Right cardiac atrium (tissue), 5 donors: ENCODE measurements at regions not wholly inside any gene's neighbourhood (a gene's known extent, or its start where the extent isn't known, plus 50 kb on each side); places are given as distances from the start of the nearest gene placed in this dataset.

Source experiments
- ATAC-seq, 2 donors: fragments of 200-7000 bp; cut with Tn5 transposase; one replicate each; pipeline versions ENCODE4 v1.8.0 to v1.9.1; 2020; ENCODE audit warnings: moderate library complexity in 2 of 2, mild to moderate bottlenecking in 1 of 2
- DNase-seq, 3 donors: peaks; one replicate each; pipeline ENCODE4 v3.0.0-alpha.2; 2020
- H3K27ac ChIP-seq: one replicate; pipeline ENCODE4 v1.5.1; 2013; ENCODE audit warnings: mild to moderate bottlenecking, low read length, control low read depth, moderate library complexity
- H3K27me3 ChIP-seq: one replicate; pipeline ENCODE4 v1.6.1; 2013; ENCODE audit not compliant: control insufficient read depth, insufficient read depth
- H3K4me1 ChIP-seq: one replicate; pipeline ENCODE4 v1.6.1; 2013; ENCODE audit warnings: low read length; ENCODE audit not compliant: control insufficient read depth, insufficient read depth
- H3K4me3 ChIP-seq: one replicate; pipeline ENCODE4 v1.5.1; 2013; ENCODE audit warnings: low read length, control low read depth
- H3K9me3 ChIP-seq: one replicate; pipeline ENCODE4 v1.6.1; 2013; ENCODE audit warnings: low read length; ENCODE audit not compliant: control insufficient read depth
- WGBS: extraction: QIAGEN DNeasy Blood & Tissue Kit; methylation state at CpG from one replicate; pipeline ENCODE4 v1.1.7; 2013; 5-methylcytosine and 5-hydroxymethylcytosine counted together
- intact Hi-C, 4 donors: fragments of 100-400 bp; cut with DNase I; formaldehyde crosslinking; loops; one replicate each; pipeline versions ENCODE4 v1.11.0 to v1.14.0; 2022 to 2023
- donor health status: healthy with polysubstance abuse.
- donor health status: DM: no; HTN: yes; CAD: no.
- donor health status: DM: no; HTN: no; CAD: no.
- donor health status: DM: no; HTN: yes; CAD: no; lungs with severe emphysema.
- donor health status: DM: yes; HTN: yes; CAD: no.

- peaks cover 2% of the 10 kb centered on the region for H3K4me1 ChIP-seq
- intact Hi-C loops = no loop called here
- ATAC-seq (no peak), DNase-seq (no peak)
- H3K27ac ChIP-seq = no peak overlapping the region
- H3K4me3 ChIP-seq = no peak overlapping the region
- 78% methylated on average over 5 of the region's 5 CpGs for WGBS
- H3K9me3 ChIP-seq = no peaks in the 10 kb centered on the region
- no peaks in the 10 kb centered on the region for H3K27me3 ChIP-seq
These were observed 57.6 kb upstream of the CD302 start for GRCh38 chr2:159855557-159856061.

- intact Hi-C loops = no loop called here
- H3K4me3 ChIP-seq = no peak overlapping the region
- no peaks in the 10 kb centered on the region for H3K27me3 ChIP-seq
- H3K27ac ChIP-seq = no peak overlapping the region
- DNase-seq (no peak), ATAC-seq (no peak)
- WGBS = 76% methylated on average over 3 of the region's 3 CpGs
- peaks cover 2% of the 10 kb centered on the region for H3K4me1 ChIP-seq
- no peaks in the 10 kb centered on the region for H3K9me3 ChIP-seq
These were observed 57.1 kb upstream of the CD302 start for GRCh38 chr2:159855143-159855542.

GRCh38 chr2:159854481-159854880 is 56.5 kb upstream of the CD302 start:
- peak; percentile 48 to 69 for ATAC-seq

GRCh38 chr2:159853101-159853500 is 55.1 kb upstream of the CD302 start:
- Histone ChIP-seq H3K4me3 (no peak overlapping the region), H3K27me3 (no peaks in the 10 kb centered on the region), H3K4me1 (peaks cover 2% of the 10 kb centered on the region), H3K9me3 (no peaks in the 10 kb centered on the region), H3K27ac (no peak overlapping the region)
- no peak for ATAC-seq
- intact Hi-C loops = no loop called here
- DNase-seq = no peak
- 49% methylated on average over 4 of the region's 4 CpGs for WGBS

More at GRCh38 chr2:159854481-159854880, 56.5 kb upstream of the CD302 start:
- H3K4me1 ChIP-seq = peaks cover 2% of the 10 kb centered on the region
- no peak overlapping the region for H3K27ac ChIP-seq
- no peaks in the 10 kb centered on the region for H3K9me3 ChIP-seq
- H3K4me3 ChIP-seq = no peak overlapping the region
- 50% methylated on average over 3 of the region's 3 CpGs for WGBS
- H3K27me3 ChIP-seq = no peaks in the 10 kb centered on the region
- intact Hi-C loops = no loop called here
- no peak for DNase-seq

GRCh38 chr2:159851941-159852340 is 53.9 kb upstream of the CD302 start:
- Histone ChIP-seq H3K9me3 (no peaks in the 10 kb centered on the region), H3K4me3 (no peak overlapping the region), H3K27ac (no peak overlapping the region), H3K27me3 (no peaks in the 10 kb centered on the region), H3K4me1 (peaks cover 2% of the 10 kb centered on the region)
- no peak for DNase-seq
- intact Hi-C loops = no loop called here
- WGBS = 86% methylated on average over 2 of the region's 2 CpGs
- no peak for ATAC-seq

- intact Hi-C loops = no loop called here
- Histone ChIP-seq H3K4me1 (peaks cover 2% of the 10 kb centered on the region), H3K9me3 (no peaks in the 10 kb centered on the region), H3K4me3 (no peak overlapping the region), H3K27ac (no peak overlapping the region), H3K27me3 (no peaks in the 10 kb centered on the region)
- DNase-seq = no peak
- ATAC-seq = no peak
These were observed 52.8 kb upstream of the CD302 start for GRCh38 chr2:159850789-159851188.

- Histone ChIP-seq H3K9me3 (no peaks in the 10 kb centered on the region), H3K27ac (no peak overlapping the region), H3K4me1 (no peaks in the 10 kb centered on the region), H3K27me3 (no peaks in the 10 kb centered on the region), H3K4me3 (no peak overlapping the region)
- intact Hi-C loops = no loop called here
- no peak for DNase-seq
- no peak for ATAC-seq
- WGBS = 89% methylated on average over 3 of the region's 3 CpGs
These were observed 51.3 kb upstream of the CD302 start for GRCh38 chr2:159849160-159849813.
